H1 (cell line): ENCODE measurements at regions not wholly inside any gene's neighbourhood (a gene's known extent, or its start where the extent isn't known, plus 50 kb on each side); places are given as distances from the start of the nearest gene placed in this dataset.

Source experiments
- CTCF ChIA-PET: fragments of 300-600 bp; sonication (Branson Sonifier 250); formaldehyde crosslinking; loops from one replicate; lab custom pipeline; 2021; ENCODE audit not compliant: partially characterized antibody; lab: Charles Lee
- POLR2A ChIA-PET: fragments of 300-600 bp; sonication (Branson Sonifier 250); formaldehyde crosslinking; loops from one replicate; lab custom pipeline; 2021; ENCODE audit warnings: inconsistent platforms; ENCODE audit not compliant: partially characterized antibody; lab: Charles Lee
- DNase-seq, 2 experiments: peaks; one replicate each; pipeline versions ENCODE4 v3.0.0 to v3.0.0-alpha.2; 2010 to 2022; ENCODE audit warnings: low spot score in 2 of 2, low read depth in 1 of 2, mixed read lengths in 1 of 2
- FAIRE-seq: peaks from 2 replicates; lab custom pipeline; 2011; peaks lifted over from hg19 to GRCh38; lab: Jason Lieb, UNC
- H2AFZ ChIP-seq: 2 replicates; pipeline ENCODE4 v1.8.1; 2012; ENCODE audit warnings: low read length, inconsistent platforms
- H2AK5ac ChIP-seq: 2 replicates; pipeline ENCODE4 v1.6.1; 2013; ENCODE audit warnings: low read depth, low read length
- H2BK120ac ChIP-seq: replicated peaks from 2 replicates; pipeline ENCODE3; 2013; ENCODE audit warnings: low read depth, low read length, inconsistent platforms
- H2BK12ac ChIP-seq: 2 replicates; pipeline ENCODE4 v1.6.1; 2013; ENCODE audit warnings: low read depth, low read length
- H2BK15ac ChIP-seq: 2 replicates; pipeline ENCODE4 v1.6.1; 2013; ENCODE audit warnings: low read length
- H2BK20ac ChIP-seq: 2 replicates; pipeline ENCODE4 v1.6.1; 2013; ENCODE audit warnings: low read length
- H2BK5ac ChIP-seq: 2 replicates; pipeline ENCODE4 v1.6.1; 2013; ENCODE audit warnings: low read depth, low read length
- H3K14ac ChIP-seq: 2 replicates; pipeline ENCODE4 v1.6.1; 2013; ENCODE audit warnings: inconsistent platforms; ENCODE audit not compliant: insufficient read length
- H3K18ac ChIP-seq: 2 replicates; pipeline ENCODE4 v1.6.1; 2013; ENCODE audit warnings: low read length; ENCODE audit errors: extremely low read depth
- H3K23ac ChIP-seq: 2 replicates; pipeline ENCODE4 v1.6.1; 2013; ENCODE audit warnings: inconsistent platforms; ENCODE audit not compliant: insufficient read length
- H3K23me2 ChIP-seq: 2 replicates; pipeline ENCODE4 v1.6.1; 2013; ENCODE audit warnings: low read depth, low read length
- H3K27ac ChIP-seq: 2 replicates; pipeline ENCODE4 v1.6.1; 2011; ENCODE audit warnings: low read depth, low read length, inconsistent platforms
- H3K27me3 ChIP-seq, 4 experiments: replicated peaks in 1 of 4; 1 replicate in 1 of 4; 2 replicates in 3 of 4; pipeline versions ENCODE4 v1.6.1 to v1.8.1; 2011 to 2013; ENCODE audit warnings: low read length in 3 of 4, mild to moderate bottlenecking in 3 of 4, inconsistent platforms in 2 of 4, mixed read lengths in 2 of 4, moderate library complexity in 1 of 4; ENCODE audit not compliant: control insufficient read depth in 3 of 4, insufficient read depth in 3 of 4; ENCODE audit errors: extremely low read depth in 1 of 4
- H3K36me3 ChIP-seq, 4 experiments: 2 replicates each; pipeline versions ENCODE4 v1.6.1 to v1.8.1; 2011 to 2013; ENCODE audit warnings: mild to moderate bottlenecking in 4 of 4, low read length in 3 of 4, moderate library complexity in 2 of 4, control low read depth in 1 of 4, inconsistent platforms in 1 of 4; ENCODE audit not compliant: insufficient read depth in 4 of 4, control insufficient read depth in 2 of 4
- H3K4ac ChIP-seq: replicated peaks from 2 replicates; pipeline ENCODE3; 2013; ENCODE audit warnings: low read length, low read depth, mixed read lengths, inconsistent platforms; ENCODE audit not compliant: insufficient read length
- H3K4me1 ChIP-seq, 4 experiments: replicated peaks in 1 of 4; 1 replicate in 1 of 4; 2 replicates in 3 of 4; pipeline versions ENCODE4 v1.6.1 to v1.8.1; 2011 to 2013; ENCODE audit warnings: low read length in 3 of 4, inconsistent platforms in 2 of 4, mixed read lengths in 1 of 4; ENCODE audit not compliant: insufficient read depth in 4 of 4, control insufficient read depth in 3 of 4
- H3K4me2 ChIP-seq, 2 experiments: 2 replicates each; pipeline versions ENCODE4 v1.6.1 to v1.8.1; 2011 to 2013; ENCODE audit warnings: low read depth in 2 of 2, low read length in 2 of 2, control low read depth in 1 of 2, inconsistent platforms in 1 of 2, mild to moderate bottlenecking in 1 of 2; ENCODE audit not compliant: insufficient read depth in 1 of 2
- H3K4me3 ChIP-seq, 4 experiments: fragments of 200-600, 300-600 bp in 1 of 4; sonication (generic), shearing (Covaris generic), sonication (Bioruptor Twin) in 1 of 4; 2 replicates each; pipeline versions ENCODE4 v1.5.1 to v1.8.1; 2011 to 2016; ENCODE audit warnings: low read length in 4 of 4, low read depth in 3 of 4, control low read depth in 2 of 4, inconsistent platforms in 2 of 4, mild to moderate bottlenecking in 2 of 4, mixed read lengths in 1 of 4, moderate library complexity in 1 of 4; ENCODE audit not compliant: insufficient read depth in 2 of 4; ENCODE audit errors: extremely low read depth in 1 of 4
- H3K56ac ChIP-seq: replicated peaks from 2 replicates; pipeline ENCODE3; 2013; ENCODE audit warnings: low read depth, mild to moderate bottlenecking, mixed read lengths, low read length, inconsistent platforms; ENCODE audit not compliant: insufficient read length
- H3K79me1 ChIP-seq: 2 replicates; pipeline ENCODE4 v1.6.1; 2013; ENCODE audit warnings: low read depth, low read length, control low read depth
- H3K79me2 ChIP-seq, 2 experiments: 2 replicates each; pipeline versions ENCODE4 v1.6.1 to v1.8.1; 2012 to 2013; ENCODE audit warnings: low read length in 2 of 2, mild to moderate bottlenecking in 2 of 2, inconsistent platforms in 1 of 2; ENCODE audit not compliant: insufficient read depth in 2 of 2, control insufficient read depth in 1 of 2
- H3K9ac ChIP-seq, 4 experiments: replicated peaks in 1 of 4; 1 replicate in 1 of 4; 2 replicates in 3 of 4; pipeline versions ENCODE4 v1.6.1 to v1.8.1; 2011 to 2013; ENCODE audit warnings: low read depth in 3 of 4, low read length in 3 of 4, control low read depth in 2 of 4, mild to moderate bottlenecking in 2 of 4, moderate library complexity in 2 of 4, inconsistent platforms in 1 of 4; ENCODE audit errors: extremely low read depth in 1 of 4
- H3K9me3 ChIP-seq, 2 experiments: 2 replicates each; pipeline versions ENCODE4 v1.6.1 to v1.8.1; 2012 to 2013; ENCODE audit warnings: mild to moderate bottlenecking in 2 of 2, moderate library complexity in 2 of 2, control low read depth in 1 of 2, inconsistent platforms in 1 of 2, low read depth in 1 of 2, low read length in 1 of 2, mixed read lengths in 1 of 2; ENCODE audit not compliant: insufficient read depth in 2 of 2
- H4K20me1 ChIP-seq, 2 experiments: replicated peaks in 1 of 2; 2 replicates each; pipeline versions ENCODE3 to v1.8.1; 2011 to 2013; ENCODE audit warnings: inconsistent platforms in 2 of 2, low read length in 2 of 2, mild to moderate bottlenecking in 1 of 2; ENCODE audit not compliant: insufficient read depth in 2 of 2, control insufficient read depth in 1 of 2
- H4K5ac ChIP-seq: 2 replicates; pipeline ENCODE4 v1.6.1; 2013; ENCODE audit warnings: low read length, low read depth, mixed read lengths, inconsistent platforms; ENCODE audit not compliant: insufficient read length
- H4K8ac ChIP-seq: 2 replicates; pipeline ENCODE4 v1.8.0; 2013; ENCODE audit warnings: mild to moderate bottlenecking, moderate library complexity, low read length, inconsistent platforms; ENCODE audit not compliant: insufficient read depth; ENCODE audit errors: extremely low read depth
- H4K91ac ChIP-seq: replicated peaks from 2 replicates; pipeline ENCODE3; 2013; ENCODE audit warnings: low read length, mixed read lengths, inconsistent platforms; ENCODE audit not compliant: insufficient read length
- CREB1 ChIP-seq: IDR thresholded peaks from 2 replicates; pipeline ENCODE4 v1.6.1; 2012; ENCODE audit warnings: inconsistent platforms
- WGBS, 2 experiments: shearing (Covaris generic) in 1 of 2; methylation state at CpG; one replicate each; pipeline versions ENCODE4 v1.1.6 to v1.1.7; 2013 to 2015; ENCODE audit warnings: low lambda C conversion rate in 2 of 2, mixed read lengths in 2 of 2, inconsistent platforms in 1 of 2, low coverage in 1 of 2, missing lambda C conversion rate in 1 of 2; ENCODE audit not compliant: insufficient replicate concordance in 2 of 2, insufficient coverage in 1 of 2, insufficient read length in 1 of 2; ENCODE audit errors: extremely low coverage in 1 of 2, missing lambda C conversion rate in 1 of 2; 5-methylcytosine and 5-hydroxymethylcytosine counted together

DNA sequence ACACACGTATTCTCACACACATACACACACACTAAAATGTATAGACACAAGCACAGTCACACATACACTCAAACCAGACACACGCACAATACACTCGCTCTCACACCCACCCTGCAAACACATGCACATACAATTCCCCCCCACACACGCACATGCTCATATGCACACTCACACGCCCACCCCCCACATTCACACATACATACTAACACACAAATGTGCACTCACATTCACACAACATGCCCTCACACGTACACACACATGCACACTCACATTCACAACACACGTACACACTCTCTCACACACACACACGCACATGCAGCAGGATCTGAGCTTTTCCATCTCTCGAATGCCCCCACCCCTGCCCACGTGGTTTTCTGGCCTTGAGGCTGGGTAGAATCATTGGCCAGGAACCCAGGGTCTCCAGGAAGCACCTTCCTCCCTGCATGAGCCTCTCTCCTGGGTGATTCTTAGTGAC is 589.7 kb downstream of the PTPRU start:
- Histone ChIP-seq H2BK120ac (no peak overlapping the region), H3K23ac (no peak overlapping the region), H2BK20ac (no peak overlapping the region), H3K4me3 (no peak overlapping the region), H3K4me2 (no peak overlapping the region), H3K14ac (no peak overlapping the region), H2BK5ac (peak overlapping the region; percentile 66; the same call in 1 of the 2 replicates), H3K27ac (no peak overlapping the region), H3K23me2 (peaks cover 9% of the 10 kb centered on the region; the same call in 1 of the 2 replicates)
- no peak for TF ChIP-seq CREB1
- TF ChIP-seq, all 59 proteins: peak for 0
- peak overlapping the region; percentile 81 for H4K91ac ChIP-seq
- peak overlapping the region; percentile 96 for H2AK5ac ChIP-seq
- H3K36me3 ChIP-seq = no peaks in the 10 kb centered on the region
- H3K79me2 ChIP-seq = no peaks in the 10 kb centered on the region
- H2AFZ ChIP-seq = no peak overlapping the region
- H3K56ac ChIP-seq = peak overlapping the region; percentile 37
- no peaks in the 10 kb centered on the region for H3K9me3 ChIP-seq
- peaks cover 0 to 10% of the 10 kb centered on the region in 2 experiments for H4K20me1 ChIP-seq
- 93% methylated on average over 10 of the region's 10 CpGs; no CpG with 5 or more reads in 1 of the 2 experiments for WGBS, 2 experiments
- H4K5ac ChIP-seq = no peak overlapping the region
- peak overlapping the region; percentile 54 for H3K4ac ChIP-seq
- H2BK15ac ChIP-seq = no peak overlapping the region
- H3K18ac ChIP-seq = no peak overlapping the region
- FAIRE-seq (no peak), DNase-seq (peak in 1 of 2 experiments; percentile 19)
- peaks cover 0 to 4% (median 1%) of the 10 kb centered on the region in 4 experiments; a peak in 2 of 7 replicates for H3K4me1 ChIP-seq
- ChIA-PET CTCF (interaction anchor here (1.2 kb wide), 1 partner anchor 33 kb away, joined by 3 read pairs; no protein-coding TSS in a partner anchor), POLR2A (interaction anchor here (0.6 kb wide), 1 partner anchor 371 kb away, joined by 3 read pairs; no protein-coding TSS in a partner anchor)
- peak overlapping the region; percentile 77; the same call in 1 of the 2 replicates for H2BK12ac ChIP-seq
- no peaks in the 10 kb centered on the region for H3K79me1 ChIP-seq
- no peaks in the 10 kb centered on the region for H3K27me3 ChIP-seq
- no peak overlapping the region for H4K8ac ChIP-seq
- H3K9ac ChIP-seq = no peak overlapping the region
